Activated naive CD4-positive, alpha-beta T cell treated with anti-CD3 and anti-CD28 coated beads, Interleukin-2, amount 10 ng/mL, durations not matched to agents 7 days and 5 days (primary cell): ENCODE measurements at regions not wholly inside any gene's neighbourhood (a gene's known extent, or its start where the extent isn't known, plus 50 kb on each side); places are given as distances from the start of the nearest gene placed in this dataset.

Source experiments
- CTCF ChIA-PET: fragments of 350-600 bp; sonication (Branson Sonifier 250); formaldehyde crosslinking; loops from one replicate; lab custom pipeline; 2021; ENCODE audit warnings: antibody characterized with exemption; lab: Charles Lee
- DNase-seq: peaks from one replicate; pipeline ENCODE4 v3.0.0-alpha.2; 2020
- H3K27ac Mint-ChIP-seq: one replicate; pipeline ENCODE4 v1.8.0; 2021; ENCODE audit warnings: mild to moderate bottlenecking, moderate library complexity, mixed read lengths
- H3K27me3 Mint-ChIP-seq: one replicate; pipeline ENCODE4 v1.8.0; 2021; ENCODE audit warnings: mild to moderate bottlenecking, mixed read lengths
- H3K36me3 Mint-ChIP-seq: one replicate; pipeline ENCODE4 v1.8.0; 2021; ENCODE audit warnings: mixed read lengths
- H3K4me1 Mint-ChIP-seq: one replicate; pipeline ENCODE4 v1.8.0; 2021; ENCODE audit warnings: mixed read lengths
- H3K4me3 Mint-ChIP-seq: one replicate; pipeline ENCODE4 v1.8.0; 2021; ENCODE audit warnings: mild to moderate bottlenecking, moderate library complexity, mixed read lengths
- H3K9me3 Mint-ChIP-seq: one replicate; pipeline ENCODE4 v1.8.0; 2021; ENCODE audit warnings: mixed read lengths

DNA sequence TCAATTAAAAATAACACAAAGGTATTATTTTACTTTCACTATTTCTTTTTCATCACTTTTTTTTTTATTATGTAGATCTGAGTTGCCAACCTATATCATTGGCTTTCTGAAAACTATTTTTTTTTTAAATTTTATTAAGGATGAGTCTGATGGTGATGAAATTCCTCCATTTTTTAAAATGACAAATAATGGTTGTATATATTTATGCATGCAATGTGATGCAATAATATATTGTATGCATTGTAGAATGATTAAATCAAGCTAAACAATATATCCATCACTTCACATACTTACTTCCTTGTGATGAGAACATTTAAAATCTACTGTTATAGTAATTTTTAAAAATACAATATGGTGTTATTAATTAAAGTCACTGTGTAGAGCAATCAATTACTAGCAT is 1081.6 kb downstream of the CNTNAP5 start:
- Mint-ChIP-seq H3K36me3 (no peaks in the 10 kb centered on the region), H3K27me3 (no peaks in the 10 kb centered on the region), H3K4me1 (no peaks in the 10 kb centered on the region), H3K9me3 (peaks cover 11% of the 10 kb centered on the region), H3K27ac (no peak overlapping the region), H3K4me3 (no peak overlapping the region)
- CTCF ChIA-PET, result no interaction called here
- DNase-seq, result no peak

DNA sequence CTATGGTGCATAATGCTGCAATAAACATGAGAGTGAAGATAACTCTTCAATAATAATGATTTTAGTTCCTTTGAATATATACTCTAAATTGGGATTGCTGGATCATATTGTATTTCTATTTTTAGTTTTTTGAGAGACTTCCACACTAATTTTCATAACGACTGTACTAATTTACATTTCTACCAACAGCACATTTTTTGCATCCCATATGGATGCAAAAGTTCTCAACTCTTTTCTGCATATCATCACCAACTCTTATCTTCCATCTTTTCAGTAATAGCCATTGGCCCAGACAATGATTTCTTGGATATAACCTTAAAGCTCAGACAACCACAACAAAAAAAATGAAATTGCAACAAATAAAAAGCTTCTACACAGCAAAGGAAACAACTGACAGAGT is 1082.4 kb downstream of the CNTNAP5 start:
- H3K9me3 Mint-ChIP-seq, result peaks cover 7% of the 10 kb centered on the region
- DNase-seq, result no peak
- no peak overlapping the region for H3K4me3 Mint-ChIP-seq

DNA sequence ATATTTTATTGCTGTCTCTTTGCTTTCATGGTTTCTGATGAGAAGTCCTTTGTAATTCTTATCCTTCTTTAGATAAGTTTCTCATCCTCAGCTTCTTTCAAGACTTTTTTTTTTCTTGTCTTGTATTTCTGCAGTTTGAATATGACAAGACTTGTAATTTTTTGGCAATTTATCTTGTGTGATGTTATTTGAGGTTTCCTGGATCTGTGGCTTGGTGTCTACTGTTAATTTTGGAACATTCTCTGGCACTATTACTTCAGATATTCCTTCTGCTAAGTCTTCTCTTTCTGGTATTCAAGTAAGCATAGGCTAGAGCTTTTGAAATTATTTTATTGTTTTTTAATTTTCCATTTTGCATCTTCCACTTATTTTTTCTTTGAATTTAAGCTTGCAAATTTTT is 1083.2 kb downstream of the CNTNAP5 start:
- H3K4me1 Mint-ChIP-seq, result no peaks in the 10 kb centered on the region
- CTCF ChIA-PET, result no interaction called here

More for the DNA sequence above, 1082.4 kb downstream of the CNTNAP5 start:
- H3K27me3 Mint-ChIP-seq, result no peaks in the 10 kb centered on the region
- CTCF ChIA-PET, result no interaction called here
- H3K36me3 Mint-ChIP-seq, result no peaks in the 10 kb centered on the region
- H3K4me1 Mint-ChIP-seq, result no peaks in the 10 kb centered on the region
- no peak overlapping the region for H3K27ac Mint-ChIP-seq

DNA sequence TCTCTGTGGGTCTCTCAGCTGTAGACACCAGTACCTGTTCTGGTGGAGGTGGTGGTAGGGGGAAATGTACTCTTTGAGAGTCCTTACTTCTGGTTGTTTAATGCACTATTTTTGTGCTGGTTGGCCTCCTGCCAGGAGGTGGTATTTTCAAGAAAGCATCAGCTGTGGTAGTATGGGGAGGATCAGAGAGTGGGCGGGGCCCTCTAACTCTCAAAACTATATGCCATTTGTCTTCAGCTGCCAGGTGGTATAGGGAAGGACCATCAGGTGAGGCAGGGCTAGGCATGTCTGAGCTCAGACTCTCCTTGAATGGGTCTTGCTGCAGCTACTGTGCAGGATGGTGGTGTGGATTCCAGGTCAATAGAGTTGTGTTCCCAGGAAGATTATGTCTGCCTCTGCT is 1100.8 kb downstream of the CNTNAP5 start:
- Mint-ChIP-seq H3K4me3 (no peak overlapping the region), H3K27me3 (no peaks in the 10 kb centered on the region), H3K9me3 (peaks cover 16% of the 10 kb centered on the region), H3K36me3 (no peaks in the 10 kb centered on the region), H3K4me1 (no peaks in the 10 kb centered on the region), H3K27ac (no peak overlapping the region)
- no peak for DNase-seq
- CTCF ChIA-PET, result no interaction called here

More for the DNA sequence above, 1083.2 kb downstream of the CNTNAP5 start:
- H3K4me3 Mint-ChIP-seq, result no peak overlapping the region
- DNase-seq, result no peak
- no peak overlapping the region for H3K27ac Mint-ChIP-seq
- no peaks in the 10 kb centered on the region for H3K36me3 Mint-ChIP-seq
- no peaks in the 10 kb centered on the region for H3K27me3 Mint-ChIP-seq
- H3K9me3 Mint-ChIP-seq, result peaks cover 4% of the 10 kb centered on the region

DNA sequence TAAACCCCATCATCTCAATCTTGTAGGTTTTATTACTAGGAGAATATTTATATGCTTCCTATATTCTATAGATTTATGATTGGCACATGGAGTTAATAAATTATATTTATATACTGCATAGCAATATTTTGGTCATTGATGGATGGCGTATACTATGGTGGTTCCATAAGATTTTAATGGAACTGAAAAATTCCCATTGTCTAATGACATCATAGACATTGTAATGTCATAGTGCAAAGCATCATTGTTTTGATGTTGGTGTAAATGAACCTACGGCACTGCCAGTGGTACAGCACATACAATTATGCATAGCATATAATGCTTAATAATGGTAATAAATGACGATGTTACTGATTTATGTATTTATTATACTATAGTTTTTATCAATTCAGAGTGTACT is 1135.9 kb downstream of the CNTNAP5 start:
- Mint-ChIP-seq H3K4me1 (no peaks in the 10 kb centered on the region), H3K27me3 (no peaks in the 10 kb centered on the region), H3K36me3 (no peaks in the 10 kb centered on the region), H3K9me3 (peaks cover 12% of the 10 kb centered on the region), H3K4me3 (no peak overlapping the region), H3K27ac (no peak overlapping the region)
- DNase-seq, result no peak
- CTCF ChIA-PET, result no interaction called here

DNA sequence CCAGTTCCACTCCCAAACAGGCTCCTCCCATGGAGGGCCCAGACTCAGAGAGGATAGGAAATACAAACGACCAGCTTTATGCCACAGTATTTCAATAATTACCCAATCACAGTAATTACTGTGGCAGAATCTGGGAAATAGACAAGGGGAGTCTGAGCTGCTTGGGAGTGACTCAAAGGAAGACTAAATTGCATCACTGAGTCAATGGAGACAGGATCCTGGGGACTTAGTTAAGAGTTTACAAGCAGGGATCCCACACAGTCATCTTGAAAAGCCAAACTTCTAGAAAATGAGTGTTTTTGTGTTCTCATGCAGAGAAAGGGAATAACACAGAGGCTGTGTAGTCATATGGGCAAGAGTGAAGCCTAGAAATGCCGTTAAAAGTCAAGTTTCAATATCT is 1142.1 kb downstream of the CNTNAP5 start:
- Mint-ChIP-seq H3K4me3 (no peak overlapping the region), H3K27ac (no peak overlapping the region), H3K9me3 (peaks cover 10% of the 10 kb centered on the region), H3K36me3 (no peaks in the 10 kb centered on the region), H3K27me3 (no peaks in the 10 kb centered on the region), H3K4me1 (no peaks in the 10 kb centered on the region)
- DNase-seq, result no peak
- CTCF ChIA-PET, result no interaction called here

DNA sequence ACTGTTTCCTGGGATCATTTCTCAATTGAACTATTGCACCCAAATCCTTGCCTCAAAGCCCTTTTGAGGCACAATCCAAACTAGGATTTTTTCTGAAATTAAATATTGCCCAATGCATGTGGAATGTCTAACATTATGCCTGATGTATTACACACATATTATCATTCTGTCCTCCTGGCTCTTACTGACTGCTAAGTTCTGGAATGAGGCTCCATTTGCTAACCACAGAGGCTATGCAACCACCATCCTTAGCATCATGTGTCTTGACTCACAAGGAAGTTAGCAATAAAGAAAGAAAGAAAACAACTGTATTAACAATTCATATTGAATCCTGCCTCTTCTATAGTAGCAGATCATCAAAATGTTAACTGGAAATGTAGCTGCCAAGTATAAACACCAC is 1142.7 kb downstream of the CNTNAP5 start:
- H3K27me3 Mint-ChIP-seq, result no peaks in the 10 kb centered on the region

DNA sequence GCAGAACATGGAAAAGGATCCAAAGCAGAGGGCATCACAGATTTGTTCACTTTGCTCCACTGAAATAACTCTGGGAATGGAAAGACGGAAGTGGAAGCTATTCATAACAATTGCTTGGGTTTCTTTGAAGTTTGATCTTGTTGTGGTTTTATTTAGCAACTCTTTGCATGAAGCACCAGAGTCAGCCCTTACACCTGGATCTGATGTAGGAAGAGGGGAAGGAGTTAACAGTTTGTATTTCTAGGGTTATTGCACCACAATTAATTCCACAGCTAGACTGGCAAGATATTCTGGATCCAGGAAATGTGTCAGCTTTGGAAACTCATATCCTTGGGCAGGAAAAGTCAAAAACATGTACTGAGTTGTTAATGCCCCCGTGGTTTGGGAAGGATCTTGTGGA is 1143.4 kb downstream of the CNTNAP5 start:
- no peaks in the 10 kb centered on the region for H3K27me3 Mint-ChIP-seq
- peaks cover 8% of the 10 kb centered on the region for H3K9me3 Mint-ChIP-seq
- DNase-seq, result no peak
- H3K27ac Mint-ChIP-seq, result no peak overlapping the region
- H3K4me3 Mint-ChIP-seq, result no peak overlapping the region
- H3K4me1 Mint-ChIP-seq, result no peaks in the 10 kb centered on the region
- H3K36me3 Mint-ChIP-seq, result no peaks in the 10 kb centered on the region
- CTCF ChIA-PET, result interaction anchor here (1.4 kb wide), 1 partner anchor 9 kb away, joined by 3 read pairs; no protein-coding TSS in a partner anchor

More for the DNA sequence above, 1142.7 kb downstream of the CNTNAP5 start:
- H3K4me3 Mint-ChIP-seq, result no peak overlapping the region
- H3K4me1 Mint-ChIP-seq, result no peaks in the 10 kb centered on the region
- CTCF ChIA-PET, result interaction anchor here (1.4 kb wide), 1 partner anchor 8 kb away, joined by 3 read pairs; no protein-coding TSS in a partner anchor
- no peak for DNase-seq
- no peak overlapping the region for H3K27ac Mint-ChIP-seq
- H3K9me3 Mint-ChIP-seq, result peaks cover 8% of the 10 kb centered on the region
- no peaks in the 10 kb centered on the region for H3K36me3 Mint-ChIP-seq

DNA sequence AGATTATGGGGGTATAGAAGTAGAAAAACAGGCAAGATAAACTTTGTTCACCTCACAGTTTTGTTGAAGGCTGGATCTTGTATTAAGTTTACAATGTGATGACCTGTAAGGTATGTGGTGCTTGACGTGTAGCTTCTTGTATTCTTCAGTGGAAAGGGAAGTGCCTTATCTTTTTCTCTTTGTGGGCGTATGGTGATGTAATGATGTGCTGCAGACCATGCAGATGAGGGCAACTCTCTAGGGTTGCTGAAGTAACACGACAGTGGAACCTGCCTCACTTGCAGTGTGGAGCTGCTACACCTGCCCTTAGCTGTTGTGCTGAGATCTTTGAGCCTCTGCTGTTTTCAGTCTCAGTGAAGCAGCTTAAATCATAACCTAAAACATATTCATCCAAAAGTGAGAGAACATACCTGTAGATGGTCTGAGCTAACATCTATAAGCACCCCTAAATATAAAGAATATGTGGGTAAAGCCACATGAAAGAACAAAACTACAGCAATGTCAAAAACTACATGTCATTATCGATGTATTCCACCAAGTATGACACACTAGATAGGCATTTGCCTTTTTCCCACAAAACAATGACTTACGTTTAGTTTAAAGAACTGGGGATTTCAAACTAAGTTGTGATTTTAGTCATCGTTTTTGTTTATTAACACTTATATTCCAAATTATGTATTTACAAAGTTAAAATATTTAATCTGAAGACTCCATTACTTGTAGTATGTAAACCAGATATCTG is 1144.1 kb downstream of the CNTNAP5 start:
- Mint-ChIP-seq H3K36me3 (no peaks in the 10 kb centered on the region), H3K4me3 (no peak overlapping the region), H3K4me1 (no peaks in the 10 kb centered on the region), H3K27me3 (no peaks in the 10 kb centered on the region), H3K9me3 (peaks cover 8% of the 10 kb centered on the region), H3K27ac (no peak overlapping the region)
- CTCF ChIA-PET, result interaction anchor here (1.4 kb wide), 1 partner anchor 10 kb away, joined by 3 read pairs; no protein-coding TSS in a partner anchor
- no peak for DNase-seq

DNA sequence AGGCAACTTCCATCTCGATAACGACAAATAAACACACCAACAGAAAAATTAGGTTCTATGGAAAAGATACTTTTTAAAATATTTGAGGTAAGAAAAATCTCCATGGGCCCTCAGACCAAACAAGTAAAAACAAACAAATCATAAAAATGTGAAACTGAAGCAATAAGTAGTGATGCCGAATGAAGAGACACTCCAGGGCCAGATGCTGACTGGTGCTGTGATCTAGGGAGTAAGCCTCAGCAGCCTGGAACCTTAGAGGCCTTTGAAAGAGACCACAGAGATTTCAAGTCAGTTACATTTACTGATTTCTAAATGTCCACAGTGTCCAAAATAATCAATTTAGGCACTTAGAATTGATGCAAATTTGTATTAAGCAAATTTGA is 1144.7 kb downstream of the CNTNAP5 start:
- Mint-ChIP-seq H3K4me1 (no peaks in the 10 kb centered on the region), H3K9me3 (peaks cover 8% of the 10 kb centered on the region), H3K27me3 (no peaks in the 10 kb centered on the region), H3K27ac (no peak overlapping the region), H3K36me3 (no peaks in the 10 kb centered on the region), H3K4me3 (no peak overlapping the region)
- CTCF ChIA-PET, result no interaction called here
- DNase-seq, result no peak

DNA sequence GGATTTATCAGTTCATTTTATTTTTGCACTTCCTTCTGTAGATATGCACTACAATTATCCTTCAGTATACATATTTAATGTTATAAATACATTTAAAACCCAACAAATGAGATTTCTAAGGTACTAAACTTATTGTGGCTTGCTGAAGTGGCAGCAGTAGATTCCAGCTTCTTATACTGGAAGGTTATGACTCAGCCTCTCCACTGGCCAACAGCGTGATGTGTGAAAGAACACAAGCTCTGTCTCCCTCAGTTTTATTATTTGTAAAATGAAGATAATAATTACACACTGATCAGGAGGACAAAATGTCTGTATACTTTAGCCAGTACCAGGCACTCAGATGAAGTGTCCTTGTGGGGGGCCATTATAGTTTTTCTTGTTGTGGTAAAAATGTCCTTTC is 1147.1 kb downstream of the CNTNAP5 start:
- H3K9me3 Mint-ChIP-seq, result peaks cover 15% of the 10 kb centered on the region
- DNase-seq, result no peak
- CTCF ChIA-PET, result no interaction called here
- H3K36me3 Mint-ChIP-seq, result no peaks in the 10 kb centered on the region
- no peak overlapping the region for H3K27ac Mint-ChIP-seq
- no peaks in the 10 kb centered on the region for H3K27me3 Mint-ChIP-seq
- H3K4me3 Mint-ChIP-seq, result no peak overlapping the region
- no peaks in the 10 kb centered on the region for H3K4me1 Mint-ChIP-seq

DNA sequence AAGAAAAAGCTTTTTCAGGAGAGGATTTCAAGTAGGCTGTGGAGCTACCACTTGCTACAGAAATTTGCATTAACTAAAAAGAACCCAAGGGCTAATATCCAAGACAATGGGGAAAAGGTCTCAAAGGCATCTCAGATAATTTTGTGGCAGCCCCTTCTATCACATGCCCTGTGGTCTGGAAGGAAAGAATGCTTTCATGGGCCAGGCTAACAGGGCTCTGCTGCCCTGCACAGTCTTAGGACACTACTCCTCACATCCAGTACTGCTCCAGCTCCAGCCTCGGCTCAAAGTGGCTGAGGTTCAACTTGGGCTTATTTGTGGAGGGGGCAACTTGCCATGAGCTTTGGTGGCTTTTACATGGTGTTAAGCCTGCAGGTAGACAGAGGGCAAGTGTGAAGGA is 1150.3 kb downstream of the CNTNAP5 start:
- Mint-ChIP-seq H3K27ac (no peak overlapping the region), H3K4me3 (no peak overlapping the region), H3K36me3 (no peaks in the 10 kb centered on the region), H3K4me1 (no peaks in the 10 kb centered on the region), H3K27me3 (no peaks in the 10 kb centered on the region), H3K9me3 (peaks cover 11% of the 10 kb centered on the region)
- CTCF ChIA-PET, result no interaction called here
- no peak for DNase-seq

DNA sequence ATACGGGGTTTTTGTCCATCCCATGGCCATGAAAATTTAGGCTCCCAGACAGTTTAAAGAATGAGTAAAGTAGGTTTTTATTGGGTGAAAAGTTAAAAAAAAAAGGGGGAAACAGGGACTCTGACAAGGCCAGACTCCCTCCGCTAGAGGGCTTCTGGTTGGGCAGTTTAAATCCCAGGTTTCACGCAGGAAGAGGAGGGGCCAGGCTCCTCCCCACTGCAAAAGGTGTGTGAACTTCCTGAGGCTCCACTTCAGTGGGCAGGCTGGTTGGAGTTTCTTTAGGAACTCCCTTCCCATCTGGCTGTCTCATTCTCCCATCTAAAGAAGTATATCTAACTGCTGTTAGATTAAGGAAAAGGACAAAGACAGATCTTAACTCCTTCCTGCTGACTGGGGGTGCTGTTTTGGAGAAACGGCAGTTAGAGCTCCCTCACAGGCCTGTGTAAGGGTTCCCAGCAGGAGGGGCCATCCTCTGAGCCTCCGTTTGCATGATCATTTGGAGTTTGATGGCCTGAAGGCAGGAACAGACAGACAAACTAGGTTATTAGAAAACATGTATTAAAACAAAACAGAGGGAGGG is 1160.7 kb downstream of the CNTNAP5 start:
- DNase-seq, result no peak
- H3K27ac Mint-ChIP-seq, result no peak overlapping the region
- H3K36me3 Mint-ChIP-seq, result no peaks in the 10 kb centered on the region
- no peaks in the 10 kb centered on the region for H3K27me3 Mint-ChIP-seq
- peaks cover 8% of the 10 kb centered on the region for H3K9me3 Mint-ChIP-seq
- CTCF ChIA-PET, result no interaction called here
- no peak overlapping the region for H3K4me3 Mint-ChIP-seq
- no peaks in the 10 kb centered on the region for H3K4me1 Mint-ChIP-seq

DNA sequence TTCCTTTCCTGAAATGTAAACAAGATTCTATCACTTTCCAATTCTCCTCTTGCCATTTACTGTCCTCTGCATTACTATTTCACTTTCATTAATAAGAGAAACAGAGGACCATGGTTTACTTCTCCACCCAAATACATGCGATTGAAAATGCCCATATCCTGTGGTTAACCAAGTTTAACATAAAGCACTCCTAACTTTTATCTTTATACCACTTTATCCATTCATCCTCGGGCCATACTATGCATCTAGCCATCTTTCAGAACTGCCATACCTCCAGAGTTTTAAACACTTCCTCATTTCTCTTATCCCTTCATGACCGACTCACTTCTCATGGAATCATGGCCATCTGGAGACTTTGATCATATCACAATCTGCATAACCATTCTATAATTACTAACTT is 1182.3 kb downstream of the CNTNAP5 start:
- Mint-ChIP-seq H3K9me3 (peaks cover 3% of the 10 kb centered on the region), H3K36me3 (no peaks in the 10 kb centered on the region), H3K4me3 (no peak overlapping the region), H3K4me1 (no peaks in the 10 kb centered on the region), H3K27ac (no peak overlapping the region), H3K27me3 (no peaks in the 10 kb centered on the region)
- CTCF ChIA-PET, result no interaction called here
- DNase-seq, result no peak

DNA sequence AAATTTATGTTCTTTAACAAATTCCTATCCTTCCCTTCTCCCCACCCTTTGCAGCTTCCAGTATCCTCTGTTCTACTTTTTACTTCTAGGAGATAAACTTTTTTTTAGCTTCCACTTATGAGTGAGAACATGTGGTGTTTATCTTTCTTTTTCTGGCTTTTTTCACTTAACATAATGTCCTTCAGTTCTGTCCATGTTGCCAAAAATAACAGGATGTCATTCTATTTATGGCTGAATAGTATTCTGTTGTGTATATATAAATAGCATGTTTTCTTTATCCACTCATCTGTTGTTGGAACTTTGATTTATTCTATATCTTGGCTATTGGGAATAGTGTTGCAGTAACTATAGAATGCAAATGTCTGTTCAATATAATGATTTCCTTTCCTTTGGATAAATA is 1191.2 kb downstream of the CNTNAP5 start:
- Mint-ChIP-seq H3K4me1 (no peaks in the 10 kb centered on the region), H3K4me3 (no peak overlapping the region), H3K9me3 (peaks cover 16% of the 10 kb centered on the region), H3K36me3 (no peaks in the 10 kb centered on the region), H3K27ac (no peak overlapping the region), H3K27me3 (no peaks in the 10 kb centered on the region)
- no peak for DNase-seq
- CTCF ChIA-PET, result no interaction called here
